ENCODE measurements at regions not wholly inside any gene's neighbourhood (a gene's known extent, or its start where the extent isn't known, plus 50 kb on each side); places are given as distances from the start of the nearest gene placed in this dataset.
"Not testable (repeated sequence)": the region's sequence is repeated elsewhere in the genome, so short reads cannot be mapped to it uniquely, and the experiment has no call there.

- FAIRE-seq = no peak
- intact Hi-C loops (cut with DNase I) = no loop called here
These were observed 366.9 kb downstream of the FAM72C start for GRCh38 chr1:143604887-143605286.

DNA sequence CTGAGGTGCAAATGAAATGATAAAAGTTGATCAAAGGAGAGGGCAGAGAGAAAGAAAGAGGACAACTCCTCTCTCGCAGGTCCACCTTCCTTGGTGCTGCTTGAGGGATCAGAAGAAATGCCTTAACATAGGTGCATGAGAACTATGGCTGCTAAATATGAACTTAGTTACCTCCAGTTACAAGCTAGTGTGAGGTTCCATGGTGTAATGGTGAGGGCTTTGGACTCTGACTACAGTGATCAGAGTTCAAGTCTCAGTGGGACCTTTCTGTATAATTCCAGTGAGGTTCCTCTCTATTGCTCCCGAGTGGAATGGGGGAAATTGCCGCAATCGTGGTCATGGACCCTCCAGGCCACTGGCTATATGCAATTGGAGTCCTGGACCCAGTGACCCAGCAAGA lies 387.3 kb downstream of the FAM72C start:
- Histone ChIP-seq H3K27me3 (ENCODE audit: control insufficient read depth, insufficient read depth, low read length) (no peaks in the 10 kb centered on the region), H3K36me3 (ENCODE audit: control insufficient read depth in 2 of 3, insufficient read depth in 3 of 3, low read length in 3 of 3) (no peaks in the 10 kb centered on the region), H3K27ac (ENCODE audit: low read depth in 2 of 2, low read length in 2 of 2) (no peak overlapping the region), H3K4me3 (ENCODE audit: low read length in 3 of 3) (no peak overlapping the region), H3K9me3 (ENCODE audit: control insufficient read depth in 2 of 3, insufficient read depth in 1 of 3, low read length in 3 of 3) (no peaks in the 10 kb centered on the region), H3K9ac (ENCODE audit: low read length in 3 of 3) (no peak overlapping the region), H3K4me1 (ENCODE audit: control insufficient read depth in 2 of 3, insufficient read depth in 2 of 3, low read depth in 1 of 3, low read length in 3 of 3) (no peaks in the 10 kb centered on the region)
- TF ChIP-seq, protein P1, sequence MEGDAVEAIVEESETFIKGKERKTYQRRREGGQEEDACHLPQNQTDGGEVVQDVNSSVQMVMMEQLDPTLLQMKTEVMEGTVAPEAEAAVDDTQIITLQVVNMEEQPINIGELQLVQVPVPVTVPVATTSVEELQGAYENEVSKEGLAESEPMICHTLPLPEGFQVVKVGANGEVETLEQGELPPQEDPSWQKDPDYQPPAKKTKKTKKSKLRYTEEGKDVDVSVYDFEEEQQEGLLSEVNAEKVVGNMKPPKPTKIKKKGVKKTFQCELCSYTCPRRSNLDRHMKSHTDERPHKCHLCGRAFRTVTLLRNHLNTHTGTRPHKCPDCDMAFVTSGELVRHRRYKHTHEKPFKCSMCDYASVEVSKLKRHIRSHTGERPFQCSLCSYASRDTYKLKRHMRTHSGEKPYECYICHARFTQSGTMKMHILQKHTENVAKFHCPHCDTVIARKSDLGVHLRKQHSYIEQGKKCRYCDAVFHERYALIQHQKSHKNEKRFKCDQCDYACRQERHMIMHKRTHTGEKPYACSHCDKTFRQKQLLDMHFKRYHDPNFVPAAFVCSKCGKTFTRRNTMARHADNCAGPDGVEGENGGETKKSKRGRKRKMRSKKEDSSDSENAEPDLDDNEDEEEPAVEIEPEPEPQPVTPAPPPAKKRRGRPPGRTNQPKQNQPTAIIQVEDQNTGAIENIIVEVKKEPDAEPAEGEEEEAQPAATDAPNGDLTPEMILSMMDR (IDR thresholded peaks at IDR 0.05; ENCODE audit: borderline replicate concordance, extremely low read depth, insufficient read depth) = no peak
- DNase-seq (no peak), FAIRE-seq (no peak)
- intact Hi-C loops (cut with DNase I) = no loop called here

More at GRCh38 chr1:143604887-143605286, 366.9 kb downstream of the FAM72C start:
- H3K4me3 ChIP-seq (ENCODE audit: low read length in 3 of 3) = no peak overlapping the region
- H3K27me3 ChIP-seq (ENCODE audit: control insufficient read depth, insufficient read depth, low read length) = no peaks in the 10 kb centered on the region
- no peak overlapping the region for H3K27ac ChIP-seq (ENCODE audit: low read depth in 2 of 2, low read length in 2 of 2)
- no peaks in the 10 kb centered on the region for H3K36me3 ChIP-seq (ENCODE audit: control insufficient read depth in 2 of 3, insufficient read depth in 3 of 3, low read length in 3 of 3)
- DNase-seq = no peak
- TF ChIP-seq, protein P1 (IDR thresholded peaks at IDR 0.05; ENCODE audit: borderline replicate concordance, extremely low read depth, insufficient read depth) = no peak
- H3K9me3 ChIP-seq (ENCODE audit: control insufficient read depth in 2 of 3, insufficient read depth in 1 of 3, low read length in 3 of 3) = no peaks in the 10 kb centered on the region
- H3K4me1 ChIP-seq (ENCODE audit: control insufficient read depth in 2 of 3, insufficient read depth in 2 of 3, low read depth in 1 of 3, low read length in 3 of 3) = no peaks in the 10 kb centered on the region
- H3K9ac ChIP-seq (ENCODE audit: low read length in 3 of 3) = no peak overlapping the region

- FAIRE-seq = no peak
- no peak overlapping the region for H3K27ac ChIP-seq (ENCODE audit: low read depth in 2 of 2, low read length in 2 of 2)
These were observed 396.8 kb downstream of the FAM72C start for GRCh38 chr1:143574891-143575520.

DNA sequence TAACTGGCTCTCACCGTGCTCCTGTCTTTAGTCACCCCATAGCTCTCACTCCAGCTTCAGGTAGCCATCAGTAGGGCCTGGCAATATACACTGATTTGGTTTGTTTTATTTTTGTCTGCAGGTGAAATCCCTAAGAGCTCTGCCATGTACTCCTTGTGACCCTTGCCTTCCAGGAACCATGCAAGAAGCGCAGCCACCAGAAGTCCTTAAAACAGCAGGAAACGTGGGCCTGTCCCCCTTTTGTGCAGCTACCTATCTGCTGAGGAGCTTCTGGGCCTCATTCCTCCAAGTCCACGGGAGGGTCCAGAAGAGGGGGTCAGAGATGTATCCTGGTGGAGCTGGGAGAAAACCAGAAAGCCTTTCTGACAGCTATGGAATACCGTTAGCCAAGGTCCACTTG lies 399.1 kb downstream of the FAM72C start:
- H3K4me1 ChIP-seq (ENCODE audit: control insufficient read depth in 2 of 3, insufficient read depth in 2 of 3, low read depth in 1 of 3, low read length in 3 of 3); H3K36me3 ChIP-seq (ENCODE audit: control insufficient read depth in 2 of 3, insufficient read depth in 3 of 3, low read length in 3 of 3); H3K27ac ChIP-seq (ENCODE audit: low read depth in 2 of 2, low read length in 2 of 2); DNase-seq; H3K27me3 ChIP-seq (ENCODE audit: control insufficient read depth, insufficient read depth, low read length); FAIRE-seq; H3K4me3 ChIP-seq (ENCODE audit: low read length in 3 of 3); H3K9ac ChIP-seq (ENCODE audit: low read length in 3 of 3); intact Hi-C loops (cut with DNase I); H3K9me3 ChIP-seq (ENCODE audit: control insufficient read depth in 2 of 3, insufficient read depth in 1 of 3, low read length in 3 of 3): not testable (repeated sequence)

More at GRCh38 chr1:143574891-143575520, 396.8 kb downstream of the FAM72C start:
- H3K36me3 ChIP-seq (ENCODE audit: control insufficient read depth in 2 of 3, insufficient read depth in 3 of 3, low read length in 3 of 3) = no peaks in the 10 kb centered on the region
- intact Hi-C loops (cut with DNase I) = no loop called here
- no peak overlapping the region for H3K4me3 ChIP-seq (ENCODE audit: low read length in 3 of 3)
- no peaks in the 10 kb centered on the region for H3K9me3 ChIP-seq (ENCODE audit: control insufficient read depth in 2 of 3, insufficient read depth in 1 of 3, low read length in 3 of 3)
- TF ChIP-seq, protein P1 (IDR thresholded peaks at IDR 0.05; ENCODE audit: borderline replicate concordance, extremely low read depth, insufficient read depth) = no peak
- H3K4me1 ChIP-seq (ENCODE audit: control insufficient read depth in 2 of 3, insufficient read depth in 2 of 3, low read depth in 1 of 3, low read length in 3 of 3) = no peaks in the 10 kb centered on the region
- H3K9ac ChIP-seq (ENCODE audit: low read length in 3 of 3) = no peak overlapping the region
- DNase-seq = no peak
- H3K27me3 ChIP-seq (ENCODE audit: control insufficient read depth, insufficient read depth, low read length) = no peaks in the 10 kb centered on the region

DNA sequence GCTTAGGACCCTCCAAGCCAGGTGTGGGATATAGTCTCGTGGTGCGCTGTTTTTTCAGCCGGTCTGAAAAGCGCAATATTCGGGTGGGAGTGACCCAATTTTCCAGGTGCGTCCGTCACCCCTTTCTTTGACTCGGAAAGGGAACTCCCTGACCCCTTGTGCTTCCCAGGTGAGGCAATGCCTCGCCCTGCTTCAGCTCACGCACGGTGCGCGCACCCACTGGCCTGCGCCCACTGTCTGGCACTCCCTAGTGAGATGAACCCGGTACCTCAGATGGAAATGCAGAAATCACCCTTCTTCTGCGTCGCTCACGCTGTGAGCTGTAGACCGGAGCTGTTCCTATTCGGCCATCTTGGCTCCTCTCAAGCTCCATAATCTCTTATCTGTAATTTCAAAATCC lies 408.0 kb downstream of the FAM72C start:
- H3K4me3 ChIP-seq (ENCODE audit: low read length in 3 of 3); DNase-seq; H3K9ac ChIP-seq (ENCODE audit: low read length in 3 of 3); H3K36me3 ChIP-seq (ENCODE audit: control insufficient read depth in 2 of 3, insufficient read depth in 3 of 3, low read length in 3 of 3); intact Hi-C loops (cut with DNase I); H3K27ac ChIP-seq (ENCODE audit: low read depth in 2 of 2, low read length in 2 of 2); H3K4me1 ChIP-seq (ENCODE audit: control insufficient read depth in 2 of 3, insufficient read depth in 2 of 3, low read depth in 1 of 3, low read length in 3 of 3); FAIRE-seq; H3K9me3 ChIP-seq (ENCODE audit: control insufficient read depth in 2 of 3, insufficient read depth in 1 of 3, low read length in 3 of 3); H3K27me3 ChIP-seq (ENCODE audit: control insufficient read depth, insufficient read depth, low read length): not testable (repeated sequence)
